ENCODE measurements at regions not wholly inside any gene's neighbourhood (a gene's known extent, or its start where the extent isn't known, plus 50 kb on each side); places are given as distances from the start of the nearest gene placed in this dataset.

- DNase-seq (ENCODE audit: low read depth in 2 of 2) = peak; percentile 44 to 56
Measured at GRCh38 chr6:156160795-156161165, 616.4 kb upstream of the ARID1B start.

GRCh38 chr6:156160007-156160794 is 617.0 kb upstream of the ARID1B start:
- DNase-seq (ENCODE audit: low read depth in 2 of 2) = no peak

- DNase-seq (ENCODE audit: low read depth in 2 of 2) = peak; percentile 59 to 77
Measured at GRCh38 chr6:156154896-156155295, 622.3 kb upstream of the ARID1B start.

- no peak for DNase-seq (ENCODE audit: low read depth in 2 of 2)
Measured at GRCh38 chr6:156150391-156150790, 626.8 kb upstream of the ARID1B start.

- DNase-seq (ENCODE audit: low read depth in 2 of 2) = no peak
Measured at GRCh38 chr6:156146891-156147290, 630.3 kb upstream of the ARID1B start.

- no peak for DNase-seq (ENCODE audit: low read depth in 2 of 2)
Measured at GRCh38 chr6:156131221-156131903, 645.8 kb upstream of the ARID1B start.

GRCh38 chr6:156126535-156126934 is 650.6 kb upstream of the ARID1B start:
- DNase-seq (ENCODE audit: low read depth in 2 of 2) = no peak

GRCh38 chr6:156125844-156126243 is 651.3 kb upstream of the ARID1B start:
- DNase-seq (ENCODE audit: low read depth in 2 of 2) = no peak

- DNase-seq (ENCODE audit: low read depth in 2 of 2) = no peak
Measured at GRCh38 chr6:156123731-156124130, 653.4 kb upstream of the ARID1B start.

GRCh38 chr6:156121973-156122372 is 655.2 kb upstream of the ARID1B start:
- DNase-seq (ENCODE audit: low read depth in 2 of 2) = no peak

GRCh38 chr6:156114541-156114940 is 658.9 kb upstream of the NOX3 start:
- no peak for DNase-seq (ENCODE audit: low read depth in 2 of 2)

GRCh38 chr6:156113631-156114030 is 658.0 kb upstream of the NOX3 start:
- no peak for DNase-seq (ENCODE audit: low read depth in 2 of 2)

- DNase-seq (ENCODE audit: low read depth in 2 of 2) = no peak
Measured at GRCh38 chr6:156111913-156112312, 656.3 kb upstream of the NOX3 start.

- DNase-seq (ENCODE audit: low read depth in 2 of 2) = no peak
Measured at GRCh38 chr6:156110249-156110648, 654.6 kb upstream of the NOX3 start.

GRCh38 chr6:156109713-156110112 is 654.1 kb upstream of the NOX3 start:
- peak in 1 of 2 donors; percentile 9 for DNase-seq (ENCODE audit: low read depth in 2 of 2)

- DNase-seq (ENCODE audit: low read depth in 2 of 2) = no peak
Measured at GRCh38 chr6:156107624-156108101, 652.0 kb upstream of the NOX3 start.

- peak in 1 of 2 donors; percentile 8 for DNase-seq (ENCODE audit: low read depth in 2 of 2)
Measured at GRCh38 chr6:156102129-156102528, 646.5 kb upstream of the NOX3 start.

- no peak for DNase-seq (ENCODE audit: low read depth in 2 of 2)
Measured at GRCh38 chr6:156098839-156099238, 643.2 kb upstream of the NOX3 start.

- DNase-seq (ENCODE audit: low read depth in 2 of 2) = no peak
Measured at GRCh38 chr6:156087487-156087886, 631.8 kb upstream of the NOX3 start.

GRCh38 chr6:156082012-156082411 is 626.4 kb upstream of the NOX3 start:
- no peak for DNase-seq (ENCODE audit: low read depth in 2 of 2)

GRCh38 chr6:156080371-156080770 is 624.7 kb upstream of the NOX3 start:
- no peak for DNase-seq (ENCODE audit: low read depth in 2 of 2)

- DNase-seq (ENCODE audit: low read depth in 2 of 2) = peak; percentile 1 to 5
Measured at GRCh38 chr6:156068881-156069280, 613.2 kb upstream of the NOX3 start.

- no peak for DNase-seq (ENCODE audit: low read depth in 2 of 2)
Measured at GRCh38 chr6:156065849-156066248, 610.2 kb upstream of the NOX3 start.

All from lung microvascular endothelial cell (primary cell).